Neural cell (in vitro differentiated cells): ENCODE measurements at regions not wholly inside any gene's neighbourhood (a gene's known extent, or its start where the extent isn't known, plus 50 kb on each side); places are given as distances from the start of the nearest gene placed in this dataset.

Experiments used
- H2AFZ ChIP-seq: fragments of 200-600, 300-800 bp; sonication (generic), shearing (Covaris generic); 2 replicates; pipeline ENCODE4 v1.6.0; 2014; ENCODE audit warnings: low read depth, mild to moderate bottlenecking, antibody characterized with exemption, low read length, moderate library complexity
- H3F3A ChIP-seq: fragments of 200-600 bp; shearing (Covaris generic); 2 replicates; pipeline ENCODE4 v1.6.1; 2016; ENCODE audit warnings: mild to moderate bottlenecking, moderate library complexity, mixed read lengths, antibody characterized with exemption, low read length; ENCODE audit not compliant: insufficient read depth, poor library complexity, severe bottlenecking
- H3K27ac ChIP-seq: fragments of 200-600, 300-800 bp; sonication (generic), shearing (Covaris generic); 2 replicates; pipeline ENCODE4 v1.5.1; 2014; ENCODE audit warnings: mild to moderate bottlenecking, low read length, moderate library complexity
- H3K27me3 ChIP-seq: fragments of 300-800, 200-600 bp; sonication (generic), shearing (Covaris generic); 2 replicates; pipeline ENCODE4 v1.6.0; 2014; ENCODE audit warnings: mild to moderate bottlenecking, low read depth, low read length, moderate library complexity; ENCODE audit not compliant: insufficient read depth
- H3K36me3 ChIP-seq: fragments of 300-800, 200-600 bp; sonication (generic), shearing (Covaris generic); 2 replicates; pipeline ENCODE4 v1.5.1; 2014; ENCODE audit warnings: mild to moderate bottlenecking, antibody characterized with exemption, low read length, moderate library complexity; ENCODE audit not compliant: insufficient read depth
- H3K4me2 ChIP-seq: fragments of 300-800, 200-600 bp; sonication (generic), shearing (Covaris generic); 2 replicates; pipeline ENCODE4 v1.6.0; 2014; ENCODE audit warnings: mild to moderate bottlenecking, low read length
- H3K4me3 ChIP-seq: fragments of 300-800, 200-600 bp; sonication (generic), shearing (Covaris generic); 2 replicates; pipeline ENCODE4 v1.5.1; 2014; ENCODE audit warnings: mild to moderate bottlenecking, low read length, moderate library complexity
- H3K79me2 ChIP-seq: fragments of 200-600 bp; shearing (Covaris generic); replicated peaks from 2 replicates; pipeline ENCODE4 v1.6.0; 2014; ENCODE audit warnings: mild to moderate bottlenecking, low read length, moderate library complexity; ENCODE audit not compliant: insufficient read depth
- H3K9ac ChIP-seq: fragments of 300-800, 200-600 bp; sonication (generic), shearing (Covaris generic); 2 replicates; pipeline ENCODE4 v1.6.1; 2016; ENCODE audit warnings: mild to moderate bottlenecking, low read length, mixed read lengths
- H3K9me2 ChIP-seq: fragments of 200-600 bp; shearing (Covaris generic); 2 replicates; pipeline ENCODE4 v1.6.1; 2016; ENCODE audit warnings: mild to moderate bottlenecking, low read length, mixed read lengths; ENCODE audit not compliant: insufficient read depth
- H3K9me3 ChIP-seq: fragments of 200-600, 300-800 bp; sonication (generic), shearing (Covaris generic); 2 replicates; pipeline ENCODE4 v1.6.1; 2016; ENCODE audit warnings: mild to moderate bottlenecking, mixed run types, low read length, moderate library complexity, mixed read lengths
- H4K20me1 ChIP-seq: fragments of 200-600 bp; shearing (Covaris generic); 2 replicates; pipeline ENCODE4 v1.6.1; 2016; ENCODE audit warnings: mild to moderate bottlenecking, mixed run types; ENCODE audit not compliant: insufficient read depth
- CTCF ChIP-seq: fragments of 450-650 bp; IDR thresholded peaks from 2 replicates; pipeline ENCODE4 v1.5.1; 2014; ENCODE audit warnings: antibody characterized with exemption, mild to moderate bottlenecking, moderate library complexity; ENCODE audit not compliant: poor library complexity, severe bottlenecking
- EP300 ChIP-seq: fragments of 450-650 bp; conservative IDR thresholded peaks from 2 replicates; pipeline ENCODE4 v1.6.1; 2014; ENCODE audit warnings: antibody characterized with exemption, mild to moderate bottlenecking, moderate library complexity; ENCODE audit not compliant: poor library complexity, severe bottlenecking
- EZH2 ChIP-seq: fragments of 200-600, 300-800 bp; shearing (Covaris generic), sonication (generic); IDR thresholded peaks from 2 replicates; pipeline ENCODE4 v1.6.1; 2014; ENCODE audit warnings: antibody characterized with exemption, low read length, borderline replicate concordance, mild to moderate bottlenecking; ENCODE audit not compliant: insufficient read depth, poor library complexity, severe bottlenecking
- MXI1 ChIP-seq: fragments of 450-650 bp; conservative IDR thresholded peaks from 2 replicates; pipeline ENCODE4 v1.6.1; 2014; ENCODE audit warnings: antibody characterized with exemption, mild to moderate bottlenecking; ENCODE audit not compliant: poor library complexity, severe bottlenecking
- POLR2AphosphoS5 ChIP-seq: IDR thresholded peaks from 2 replicates; pipeline ENCODE4 v1.6.1; 2012
- RAD21 ChIP-seq: fragments of 450-650 bp; conservative IDR thresholded peaks from 2 replicates; pipeline ENCODE4 v1.6.1; 2014; ENCODE audit warnings: antibody characterized with exemption, mild to moderate bottlenecking, moderate library complexity
- REST ChIP-seq: IDR thresholded peaks from 2 replicates; pipeline ENCODE4 v1.6.1; 2012; ENCODE audit warnings: borderline replicate concordance
- SMC3 ChIP-seq: fragments of 450-650 bp; conservative IDR thresholded peaks from 2 replicates; pipeline ENCODE4 v1.6.1; 2014; ENCODE audit warnings: antibody characterized with exemption, mild to moderate bottlenecking, moderate library complexity; ENCODE audit not compliant: poor library complexity
- TAF1 ChIP-seq: IDR thresholded peaks from 2 replicates; pipeline ENCODE4 v1.6.1; 2012; ENCODE audit warnings: low read depth

- Histone ChIP-seq H3K9ac (no peak overlapping the region), H3K27ac (no peak overlapping the region), H4K20me1 (no peaks in the 10 kb centered on the region), H3F3A (no peaks in the 10 kb centered on the region), H3K4me3 (no peak overlapping the region), H3K9me3 (no peaks in the 10 kb centered on the region), H3K27me3 (no peaks in the 10 kb centered on the region), H3K36me3 (no peaks in the 10 kb centered on the region), H2AFZ (no peak overlapping the region), H3K9me2 (no peaks in the 10 kb centered on the region), H3K79me2 (no peaks in the 10 kb centered on the region), H3K4me2 (no peak overlapping the region)
- TF ChIP-seq REST (no peak), EZH2 (no peak), RAD21 (no peak), EP300 (no peak), TAF1 (no peak), POLR2AphosphoS5 (no peak), MXI1 (no peak), CTCF (no peak), SMC3 (no peak)
Measured at GRCh38 chr18:7470503-7470902, 96.6 kb upstream of the PTPRM start.

GRCh38 chr18:7476386-7476785 is 90.7 kb upstream of the PTPRM start:
- TF ChIP-seq POLR2AphosphoS5 (no peak), EP300 (no peak), REST (no peak), RAD21 (no peak), TAF1 (no peak), CTCF (no peak), SMC3 (no peak)

More at GRCh38 chr18:7476386-7476785, 90.7 kb upstream of the PTPRM start:
- H3K27me3 ChIP-seq: no peaks in the 10 kb centered on the region
- H3K9ac ChIP-seq: no peak overlapping the region
- no peaks in the 10 kb centered on the region for H3K36me3 ChIP-seq
- no peaks in the 10 kb centered on the region for H3K9me2 ChIP-seq
- no peaks in the 10 kb centered on the region for H3K9me3 ChIP-seq
- H2AFZ ChIP-seq: no peak overlapping the region
- H3K79me2 ChIP-seq: no peaks in the 10 kb centered on the region
- no peaks in the 10 kb centered on the region for H4K20me1 ChIP-seq
- H3F3A ChIP-seq: no peaks in the 10 kb centered on the region
- H3K4me2 ChIP-seq: no peak overlapping the region
- no peak overlapping the region for H3K27ac ChIP-seq
- no peak overlapping the region for H3K4me3 ChIP-seq
